ENCODE measurements at regions not wholly inside any gene's neighbourhood (a gene's known extent, or its start where the extent isn't known, plus 50 kb on each side); places are given as distances from the start of the nearest gene placed in this dataset.

GRCh38 chr5:126354858-126355731 lies 68.1 kb upstream of the GRAMD2B start:
- TF ChIP-seq CTCF (IDR thresholded peaks at IDR 0.05; ENCODE audit: low read depth, low read length, missing control alignments): no peak
- DNase-seq (ENCODE audit: extremely low read depth, low read depth): no peak
- H3K4me3 ChIP-seq (replicated peaks; ENCODE audit: low read depth, low read length): no peak overlapping the region

GRCh38 chr5:126355940-126356339 lies 67.3 kb upstream of the GRAMD2B start:
- no peak overlapping the region for H3K4me3 ChIP-seq (replicated peaks; ENCODE audit: low read depth, low read length)
- DNase-seq (ENCODE audit: extremely low read depth, low read depth): no peak
- TF ChIP-seq CTCF (IDR thresholded peaks at IDR 0.05; ENCODE audit: low read depth, low read length, missing control alignments): no peak

- no peak overlapping the region for H3K4me3 ChIP-seq (replicated peaks; ENCODE audit: low read depth, low read length)
- DNase-seq (ENCODE audit: extremely low read depth, low read depth): no peak
- TF ChIP-seq CTCF (IDR thresholded peaks at IDR 0.05; ENCODE audit: low read depth, low read length, missing control alignments): no peak
Observed at GRCh38 chr5:126357585-126358342, 65.4 kb upstream of the GRAMD2B start.

GRCh38 chr5:126358525-126358924 lies 64.7 kb upstream of the GRAMD2B start:
- TF ChIP-seq CTCF (IDR thresholded peaks at IDR 0.05; ENCODE audit: low read depth, low read length, missing control alignments): no peak
- H3K4me3 ChIP-seq (replicated peaks; ENCODE audit: low read depth, low read length): no peak overlapping the region
- DNase-seq (ENCODE audit: extremely low read depth, low read depth): no peak

- DNase-seq (ENCODE audit: extremely low read depth, low read depth): no peak
- H3K4me3 ChIP-seq (replicated peaks; ENCODE audit: low read depth, low read length): no peak overlapping the region
- TF ChIP-seq CTCF (IDR thresholded peaks at IDR 0.05; ENCODE audit: low read depth, low read length, missing control alignments): no peak
Observed at GRCh38 chr5:126359884-126360283, 63.3 kb upstream of the GRAMD2B start.

GRCh38 chr5:126360467-126360866 lies 62.7 kb upstream of the GRAMD2B start:
- no peak overlapping the region for H3K4me3 ChIP-seq (replicated peaks; ENCODE audit: low read depth, low read length)
- DNase-seq (ENCODE audit: extremely low read depth, low read depth): no peak
- TF ChIP-seq CTCF (IDR thresholded peaks at IDR 0.05; ENCODE audit: low read depth, low read length, missing control alignments): no peak
